ENCODE measurements at regions not wholly inside any gene's neighbourhood (a gene's known extent, or its start where the extent isn't known, plus 50 kb on each side); places are given as distances from the start of the nearest gene placed in this dataset.

DNA sequence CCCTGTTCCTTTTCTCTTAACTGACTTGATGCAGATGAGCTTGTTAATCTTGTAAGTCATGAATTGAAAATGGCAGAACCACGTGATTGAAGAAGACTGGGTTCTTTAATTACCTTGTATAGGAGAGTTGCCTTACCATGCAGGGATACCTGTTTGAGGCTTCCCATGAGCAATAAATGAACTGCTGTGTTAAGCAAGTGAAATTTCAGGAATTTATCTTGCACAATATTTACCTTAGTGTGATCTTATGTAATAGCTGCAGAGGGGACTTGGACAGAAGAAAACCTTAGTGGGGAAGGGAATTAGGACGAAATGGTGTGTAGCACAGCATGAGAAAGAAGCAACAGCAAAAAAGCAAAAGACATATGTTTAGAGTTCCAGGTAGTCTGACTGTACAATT, 384.0 kb upstream of the TMEFF2 start:
- TF ChIP-seq, protein P1, sequence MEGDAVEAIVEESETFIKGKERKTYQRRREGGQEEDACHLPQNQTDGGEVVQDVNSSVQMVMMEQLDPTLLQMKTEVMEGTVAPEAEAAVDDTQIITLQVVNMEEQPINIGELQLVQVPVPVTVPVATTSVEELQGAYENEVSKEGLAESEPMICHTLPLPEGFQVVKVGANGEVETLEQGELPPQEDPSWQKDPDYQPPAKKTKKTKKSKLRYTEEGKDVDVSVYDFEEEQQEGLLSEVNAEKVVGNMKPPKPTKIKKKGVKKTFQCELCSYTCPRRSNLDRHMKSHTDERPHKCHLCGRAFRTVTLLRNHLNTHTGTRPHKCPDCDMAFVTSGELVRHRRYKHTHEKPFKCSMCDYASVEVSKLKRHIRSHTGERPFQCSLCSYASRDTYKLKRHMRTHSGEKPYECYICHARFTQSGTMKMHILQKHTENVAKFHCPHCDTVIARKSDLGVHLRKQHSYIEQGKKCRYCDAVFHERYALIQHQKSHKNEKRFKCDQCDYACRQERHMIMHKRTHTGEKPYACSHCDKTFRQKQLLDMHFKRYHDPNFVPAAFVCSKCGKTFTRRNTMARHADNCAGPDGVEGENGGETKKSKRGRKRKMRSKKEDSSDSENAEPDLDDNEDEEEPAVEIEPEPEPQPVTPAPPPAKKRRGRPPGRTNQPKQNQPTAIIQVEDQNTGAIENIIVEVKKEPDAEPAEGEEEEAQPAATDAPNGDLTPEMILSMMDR (IDR thresholded peaks at IDR 0.05; ENCODE audit: poor library complexity): no peak
- no peak for TF ChIP-seq EZH2 (IDR thresholded peaks at IDR 0.05; ENCODE audit: borderline replicate concordance)
- no peak for TF ChIP-seq EZH2phosphoT487 (IDR thresholded peaks at IDR 0.05; ENCODE audit: low read depth, severe bottlenecking, unreplicated experiment)

All from hepatocyte (in vitro differentiated cells).